GM12878 (cell line): ENCODE measurements at regions not wholly inside any gene's neighbourhood (a gene's known extent, or its start where the extent isn't known, plus 50 kb on each side); places are given as distances from the start of the nearest gene placed in this dataset.

ENCODE experiments used
- ATAC-seq: fragments of 200-7000 bp; cut with Tn5 transposase; 3 replicates; pipeline ENCODE4 v1.9.1; 2020; ENCODE audit warnings: mild to moderate bottlenecking, moderate library complexity
- BruUV-seq: library from RNA; stranded (reverse); fragments of 400-500 nt; replicated peaks from 2 replicates; lab custom pipeline; 2021; lab: Mats Ljungman, UMichigan
- CTCF ChIA-PET: fragments of 300-600 bp; sonication (Branson Sonifier 250); formaldehyde crosslinking; extraction: SDS; loops from one replicate; lab custom pipeline; 2021; ENCODE audit warnings: inconsistent platforms; lab: Yijun Ruan, JAX
- POLR2A ChIA-PET: fragments of 350-600 bp; formaldehyde crosslinking; extraction: SDS; loops from one replicate; lab custom pipeline; 2021; ENCODE audit warnings: inconsistent platforms; lab: Charles Lee
- RAD21 ChIA-PET: fragments of 300-600 bp; sonication (Branson Sonifier 250); formaldehyde crosslinking; loops from one replicate; lab custom pipeline; 2023; ENCODE audit warnings: antibody characterized with exemption; ENCODE audit not compliant: unreplicated experiment; lab: Charles Lee
- SMC1A ChIA-PET: fragments of 300-600 bp; sonication (Branson Sonifier 250); formaldehyde crosslinking; loops from one replicate; lab custom pipeline; 2023; ENCODE audit not compliant: unreplicated experiment, uncharacterized antibody; lab: Charles Lee
- DNase-seq: peaks from one replicate; pipeline ENCODE4 v3.0.0-alpha.2; 2011; ENCODE audit warnings: low read depth, low spot score
- FAIRE-seq: peaks from 3 replicates; lab custom pipeline; 2011; peaks lifted over from hg19 to GRCh38; lab: Jason Lieb, UNC
- H2AFZ ChIP-seq: 2 replicates; pipeline ENCODE4 v1.6.0; 2011; ENCODE audit warnings: low read depth, low read length, control low read depth; ENCODE audit not compliant: control insufficient read depth
- H3K27ac ChIP-seq: 2 replicates; pipeline ENCODE4 v1.5.1; 2011; ENCODE audit warnings: control low read depth; ENCODE audit not compliant: control insufficient read depth, insufficient read depth
- H3K27me3 ChIP-seq, 2 experiments: replicated peaks in 1 of 2; 2 replicates each; pipeline versions ENCODE4 v1.6.0 to v1.6.1; 2011; ENCODE audit warnings: low read length in 1 of 2; ENCODE audit not compliant: control insufficient read depth in 2 of 2, insufficient read depth in 2 of 2
- H3K36me3 ChIP-seq, 2 experiments: 2 replicates each; pipeline ENCODE4 v1.5.1; 2011; ENCODE audit warnings: low read length in 1 of 2; ENCODE audit not compliant: control insufficient read depth in 2 of 2, insufficient read depth in 2 of 2
- H3K4me1 ChIP-seq: 2 replicates; pipeline ENCODE4 v1.6.1; 2011; ENCODE audit warnings: mild to moderate bottlenecking, low read length, moderate library complexity, mixed read lengths; ENCODE audit not compliant: control insufficient read depth, insufficient read depth
- H3K4me2 ChIP-seq: 2 replicates; pipeline ENCODE4 v1.6.0; 2011; ENCODE audit warnings: control low read depth; ENCODE audit not compliant: control insufficient read depth, insufficient read depth
- H3K4me3 ChIP-seq: fragments of 200-600 bp; sonication (generic); 2 replicates; pipeline ENCODE4 v1.5.1; 2016
- H3K79me2 ChIP-seq: 2 replicates; pipeline ENCODE4 v1.6.0; 2011; ENCODE audit warnings: low read length; ENCODE audit not compliant: control insufficient read depth, insufficient read depth
- H3K9ac ChIP-seq: 2 replicates; pipeline ENCODE4 v1.8.0; 2011; ENCODE audit warnings: low read length, control low read depth, mixed read lengths; ENCODE audit not compliant: control insufficient read depth, insufficient read depth
- H3K9me3 ChIP-seq: replicated peaks from 3 replicates; pipeline ENCODE4 v1.5.1; 2011; ENCODE audit warnings: mild to moderate bottlenecking, low read length; ENCODE audit not compliant: control insufficient read depth, insufficient read depth
- H4K20me1 ChIP-seq: 2 replicates; pipeline ENCODE4 v1.6.0; 2011; ENCODE audit not compliant: control insufficient read depth, insufficient read depth
- BHLHE40 ChIP-seq, 2 experiments: fragments of 450-650 bp in 1 of 2; IDR thresholded peaks; 2 replicates each; pipeline ENCODE4 v1.6.1; 2011 to 2017; ENCODE audit warnings: low read depth in 2 of 2, borderline replicate concordance in 1 of 2, improper control_type of control experiment in 1 of 2, low read length in 1 of 2, mild to moderate bottlenecking in 1 of 2
- CEBPB ChIP-seq, 2 experiments: fragments of 150-350 bp in 1 of 2; IDR thresholded peaks; 2 replicates each; pipeline ENCODE4 v1.6.1; 2012 to 2014; ENCODE audit warnings: low read depth in 2 of 2, low read length in 2 of 2, borderline replicate concordance in 1 of 2, inconsistent platforms in 1 of 2
- CEBPZ ChIP-seq: fragments of 150-350 bp; IDR thresholded peaks from 2 replicates; pipeline ENCODE4 v1.6.1; 2016; ENCODE audit warnings: low read depth, low read length
- EZH2 ChIP-seq: IDR thresholded peaks from 2 replicates; pipeline ENCODE4 v1.6.1; 2012; ENCODE audit warnings: low read depth, mild to moderate bottlenecking, control low read depth, inconsistent platforms, low read length, borderline replicate concordance; ENCODE audit not compliant: control insufficient read depth
- JUND ChIP-seq: IDR thresholded peaks from 2 replicates; pipeline ENCODE4 v1.6.1; 2012; ENCODE audit warnings: low read depth, mild to moderate bottlenecking, low read length, improper control_type of control experiment, moderate library complexity
- MEF2B ChIP-seq: fragments of 450-650 bp; IDR thresholded peaks from 2 replicates; pipeline ENCODE4 v1.6.1; 2018; ENCODE audit warnings: mild to moderate bottlenecking, moderate library complexity; ENCODE audit not compliant: partially characterized antibody, poor library complexity, severe bottlenecking
- MTA3 ChIP-seq: IDR thresholded peaks from 2 replicates; pipeline ENCODE4 v1.6.1; 2012; ENCODE audit warnings: low read length, inconsistent platforms, borderline replicate concordance
- RBBP5 ChIP-seq: fragments of 200-600 bp; sonication (generic); conservative IDR thresholded peaks from 2 replicates; pipeline ENCODE4 v1.6.1; 2016
- REST ChIP-seq: IDR thresholded peaks from 2 replicates; pipeline ENCODE4 v1.6.1; 2012; ENCODE audit warnings: mild to moderate bottlenecking, low read depth, low read length
- SKIL ChIP-seq: fragments of 450-650 bp; IDR thresholded peaks from 2 replicates; pipeline ENCODE4 v1.6.1; 2017; ENCODE audit warnings: mild to moderate bottlenecking, low read depth, inconsistent platforms; ENCODE audit not compliant: poor library complexity, severe bottlenecking
- SP1 ChIP-seq: IDR thresholded peaks from one replicate; pipeline ENCODE4 v1.6.1; 2011; ENCODE audit warnings: low read depth, low read length
- SREBF1 ChIP-seq: IDR thresholded peaks from 2 replicates; pipeline ENCODE4 v1.6.1; 2012; ENCODE audit warnings: mild to moderate bottlenecking, low read length
- SREBF2 ChIP-seq: IDR thresholded peaks from 2 replicates; pipeline ENCODE4 v1.6.1; 2012; ENCODE audit warnings: mild to moderate bottlenecking, low read length
- SUZ12 ChIP-seq: fragments of 200-600 bp; sonication (generic); IDR thresholded peaks from one replicate; pipeline ENCODE4 v1.6.1; 2018; ENCODE audit warnings: antibody characterized with exemption, mild to moderate bottlenecking; ENCODE audit not compliant: unreplicated experiment
- ZNF622 ChIP-seq: fragments of 450-650 bp; IDR thresholded peaks from 2 replicates; pipeline ENCODE4 v1.6.1; 2017; ENCODE audit warnings: mild to moderate bottlenecking, inconsistent platforms
- WGBS: methylation state at CpG from one replicate; pipeline ENCODE4 v1.1.6; 2016; ENCODE audit warnings: low lambda C conversion rate; ENCODE audit not compliant: insufficient replicate concordance, insufficient coverage; ENCODE audit errors: missing lambda C conversion rate; 5-methylcytosine and 5-hydroxymethylcytosine counted together
- in situ Hi-C: fragments of 300-500 bp; cut with MboI; formaldehyde crosslinking; loops from 9 replicates; pipeline ENCODE4 v1.14.3; 2018; ENCODE audit warnings: mixed read lengths
- intact Hi-C: fragments of 100-400 bp; cut with micrococcal nuclease; formaldehyde crosslinking; loops from one replicate; pipeline ENCODE4 v1.14.2; 2022; ENCODE audit not compliant: unreplicated experiment

- TF ChIP-seq CEBPZ (no peak), MTA3 (no peak)
Observed at GRCh38 chr20:60629206-60629605, 622.9 kb upstream of the CDH4 start (continued).

GRCh38 chr20:60630609-60631008, 621.5 kb upstream of the CDH4 start:
- BruUV-seq, result no TSS peak
- in situ Hi-C loops (no loop called here), intact Hi-C loops (no loop called here)
- H3K9me3 ChIP-seq, result no peaks in the 10 kb centered on the region
- ATAC-seq (no peak), FAIRE-seq (no peak), DNase-seq (no peak)
- ChIA-PET POLR2A (no interaction called here), RAD21 (no interaction called here), SMC1A (no interaction called here), CTCF (no interaction called here)
- no peaks in the 10 kb centered on the region for H3K36me3 ChIP-seq
- no peak overlapping the region for H3K4me3 ChIP-seq
- H3K27me3 ChIP-seq, result no peaks in the 10 kb centered on the region
- no peak overlapping the region for H3K27ac ChIP-seq
- H3K4me1 ChIP-seq, result no peaks in the 10 kb centered on the region
- WGBS, result 14% methylated on average over 8 of the region's 8 CpGs
- H3K79me2 ChIP-seq, result no peaks in the 10 kb centered on the region
- no peak overlapping the region for H2AFZ ChIP-seq
- H3K9ac ChIP-seq, result no peak overlapping the region
- no peak overlapping the region for H3K4me2 ChIP-seq
- no peaks in the 10 kb centered on the region for H4K20me1 ChIP-seq
- TF ChIP-seq MEF2B (no peak), SUZ12 (no peak), SREBF2 (no peak), RBBP5 (no peak), REST (no peak), SKIL (no peak), BHLHE40 (IDR thresholded peaks at IDR 0.05; ENCODE audit: borderline replicate concordance in 1 of 2, low read depth in 2 of 2, low read length in 1 of 2) (no peak), ZNF622 (no peak), CEBPB (IDR thresholded peaks at IDR 0.05; ENCODE audit: borderline replicate concordance in 1 of 2, low read depth in 2 of 2, low read length in 2 of 2) (no peak), SREBF1 (no peak), EZH2 (no peak), SP1 (no peak), JUND (no peak)
